ENCODE measurements at regions not wholly inside any gene's neighbourhood (a gene's known extent, or its start where the extent isn't known, plus 50 kb on each side); places are given as distances from the start of the nearest gene placed in this dataset.
A peak's percentile ranks its signal among the peaks of the same experiment; 100 is the strongest.
"Not testable (repeated sequence)": the region's sequence is repeated elsewhere in the genome, so short reads cannot be mapped to it uniquely, and the experiment has no call there.

DNA sequence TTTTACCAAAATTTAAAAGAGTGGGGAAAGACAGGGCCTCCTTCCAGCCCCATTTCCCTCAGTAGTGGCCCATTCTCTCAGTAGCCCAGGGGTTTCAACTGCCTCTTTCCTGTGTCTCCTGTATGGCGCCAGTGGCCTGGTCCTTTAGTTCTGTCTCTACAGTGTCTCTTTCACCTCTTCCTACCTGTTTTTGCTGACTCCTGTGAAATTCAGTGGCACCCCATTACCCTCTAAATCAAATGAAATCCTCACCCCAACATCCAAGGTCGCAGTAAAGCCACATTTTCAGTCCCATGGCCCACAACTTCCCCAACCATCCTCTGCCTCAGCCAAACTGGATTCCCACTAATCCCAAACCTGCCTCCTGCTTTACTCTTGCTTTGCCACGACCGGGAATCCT is 200.7 kb downstream of the IPMK start:
- no peak for DNase-seq

GRCh38 chr10:58066126-58066525 is 201.6 kb downstream of the IPMK start:
- DNase-seq, result no peak

- no peak for DNase-seq
These were observed 202.2 kb downstream of the IPMK start for GRCh38 chr10:58065529-58065815.

GRCh38 chr10:58064714-58065528 is 202.8 kb downstream of the IPMK start:
- peak; percentile 17 for DNase-seq

- no peak for DNase-seq
These were observed 203.7 kb downstream of the IPMK start for GRCh38 chr10:58063861-58064480.

DNA sequence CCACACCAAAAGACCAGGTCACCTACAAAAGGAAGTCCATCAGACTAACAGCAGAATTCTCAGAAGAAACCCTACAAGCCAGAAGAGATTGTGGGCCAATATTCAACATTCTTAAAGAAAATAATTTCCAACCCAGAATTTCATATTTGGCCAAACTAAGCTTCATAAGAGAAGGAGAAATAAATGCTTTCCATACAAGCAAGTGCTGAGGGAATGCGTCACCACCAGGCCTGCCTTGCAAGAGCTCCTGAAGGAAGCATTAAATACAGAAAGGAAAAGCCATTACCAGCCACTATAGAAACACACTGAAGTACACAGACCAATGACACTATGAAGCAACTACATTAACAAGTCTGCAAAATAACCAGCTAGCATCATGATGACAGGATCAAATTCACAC is 209.0 kb downstream of the IPMK start:
- not testable (repeated sequence) for DNase-seq

DNA sequence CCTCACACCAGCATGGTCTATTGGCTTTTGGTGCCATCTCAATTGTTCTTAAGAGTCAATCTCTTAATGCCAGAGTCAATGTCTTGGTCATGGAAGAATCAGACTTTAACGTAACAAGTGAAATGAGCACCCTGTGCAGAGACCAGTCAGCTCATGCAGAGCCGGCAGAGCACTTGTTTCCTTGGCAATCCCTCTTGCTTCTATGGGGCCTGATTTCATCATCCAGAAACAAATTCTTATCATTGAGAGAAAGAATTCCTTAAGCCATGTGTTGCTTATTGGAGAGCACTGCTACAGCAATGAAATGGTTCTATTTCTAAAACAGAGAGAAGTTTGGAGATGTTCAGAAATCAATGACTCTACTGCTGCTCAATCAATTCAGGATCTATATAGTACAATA is 212.8 kb downstream of the IPMK start:
- DNase-seq, result no peak

GRCh38 chr10:58052772-58053171 is 214.9 kb downstream of the IPMK start:
- DNase-seq, result no peak

DNA sequence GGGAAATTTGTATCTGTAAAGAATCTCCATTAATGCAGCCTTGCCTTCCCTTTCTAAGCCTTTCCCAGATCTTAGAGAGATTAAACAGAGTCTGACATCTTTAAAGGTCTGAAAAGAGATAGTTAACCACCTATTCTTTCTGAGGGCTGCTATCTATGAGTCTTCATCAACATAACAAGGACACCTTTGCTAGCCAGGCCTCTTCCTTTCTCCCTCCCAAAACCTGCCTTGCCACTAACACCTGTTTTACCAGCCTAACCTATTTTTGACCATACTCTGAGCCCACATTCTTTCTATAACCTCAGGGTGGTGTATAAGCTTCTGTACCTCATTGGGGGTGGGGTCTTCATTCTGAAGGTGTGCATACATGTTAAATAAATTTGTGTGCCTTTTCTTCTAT is 217.1 kb downstream of the IPMK start:
- no peak for DNase-seq

- DNase-seq, result no peak
These were observed 218.8 kb downstream of the IPMK start for GRCh38 chr10:58048936-58049335.

- peak; percentile 47 for DNase-seq
These were observed 223.6 kb downstream of the IPMK start for GRCh38 chr10:58044072-58044471.

DNA sequence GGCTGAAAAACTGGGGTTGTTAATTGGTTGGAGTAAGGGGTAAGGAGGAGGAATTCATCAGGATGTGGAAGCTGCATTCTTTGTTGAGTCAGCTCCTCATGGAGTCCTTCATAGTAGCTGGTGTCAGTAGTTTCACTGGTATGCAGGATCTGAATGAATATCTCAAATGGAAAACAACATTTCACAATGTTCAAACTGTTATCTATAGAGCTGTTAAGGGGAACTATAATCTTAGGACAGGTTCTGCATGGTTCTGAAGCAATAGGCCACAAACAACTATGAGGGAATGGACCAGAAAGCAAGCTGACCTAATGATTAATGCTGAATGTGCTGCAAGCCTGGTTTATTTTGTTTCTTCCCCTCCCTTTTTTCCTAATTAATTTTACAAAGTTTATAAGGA is 225.8 kb downstream of the IPMK start:
- no peak for DNase-seq

- no peak for DNase-seq
These were observed 237.5 kb downstream of the IPMK start for GRCh38 chr10:58030208-58030607.

DNA sequence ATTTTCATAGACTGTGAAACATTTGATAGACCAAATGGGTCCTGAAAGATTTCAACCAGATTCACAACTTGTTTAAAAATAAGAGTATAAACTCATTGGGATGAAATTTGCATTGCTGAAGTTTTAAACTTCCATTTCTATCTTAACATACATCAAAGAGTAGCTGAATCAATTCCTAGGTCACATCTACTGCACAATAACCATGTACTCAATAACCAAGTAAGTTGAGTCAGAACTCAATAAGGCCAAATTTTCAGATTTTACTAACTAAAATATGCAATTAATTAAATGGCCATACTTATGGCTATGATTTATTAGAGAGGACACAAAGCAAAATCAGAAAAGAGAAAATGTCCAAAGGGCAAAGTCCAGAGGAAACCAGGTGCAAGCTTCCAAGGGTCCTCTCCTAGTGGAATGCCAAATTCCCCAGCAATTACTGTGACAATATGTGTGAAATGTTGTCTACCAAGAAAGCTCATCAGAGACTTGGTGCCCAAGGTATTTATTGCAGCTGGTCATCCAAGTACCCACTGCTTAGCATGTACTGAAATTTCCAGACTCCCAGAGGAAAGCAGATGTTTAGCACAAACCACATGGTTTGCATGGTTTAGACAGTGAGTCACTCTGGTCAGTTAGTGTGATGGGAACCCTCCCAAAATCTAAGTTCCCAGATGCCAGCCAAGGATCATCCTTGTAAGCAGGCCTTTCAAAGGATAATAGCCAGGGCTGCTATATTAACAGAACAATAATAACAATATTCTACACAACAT is 238.9 kb downstream of the IPMK start:
- DNase-seq, result peak; percentile 31

- DNase-seq, result no peak
These were observed 240.3 kb downstream of the IPMK start for GRCh38 chr10:58027426-58027825.

DNA sequence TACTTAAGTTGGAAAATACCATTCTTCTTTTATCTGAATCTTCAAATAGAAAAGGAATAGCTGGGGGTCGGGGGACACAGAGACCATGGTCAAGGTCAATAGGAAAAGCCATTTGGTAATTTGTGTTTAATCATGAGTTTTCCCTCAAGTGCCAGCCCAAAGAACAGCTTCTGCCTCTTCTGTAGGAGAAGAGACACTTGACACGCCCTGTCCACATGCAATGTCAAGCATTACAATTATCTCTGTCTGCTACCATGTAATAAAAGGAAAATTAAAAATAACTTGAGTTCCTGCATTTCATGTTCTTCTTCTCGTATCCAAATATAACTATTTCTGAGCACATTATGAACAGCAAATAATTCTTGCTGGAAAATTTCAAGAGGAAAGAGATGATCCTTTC is 241.7 kb downstream of the IPMK start:
- no peak for DNase-seq

GRCh38 chr10:58023341-58024073 is 244.2 kb downstream of the IPMK start:
- DNase-seq, result peak; percentile 8

DNA sequence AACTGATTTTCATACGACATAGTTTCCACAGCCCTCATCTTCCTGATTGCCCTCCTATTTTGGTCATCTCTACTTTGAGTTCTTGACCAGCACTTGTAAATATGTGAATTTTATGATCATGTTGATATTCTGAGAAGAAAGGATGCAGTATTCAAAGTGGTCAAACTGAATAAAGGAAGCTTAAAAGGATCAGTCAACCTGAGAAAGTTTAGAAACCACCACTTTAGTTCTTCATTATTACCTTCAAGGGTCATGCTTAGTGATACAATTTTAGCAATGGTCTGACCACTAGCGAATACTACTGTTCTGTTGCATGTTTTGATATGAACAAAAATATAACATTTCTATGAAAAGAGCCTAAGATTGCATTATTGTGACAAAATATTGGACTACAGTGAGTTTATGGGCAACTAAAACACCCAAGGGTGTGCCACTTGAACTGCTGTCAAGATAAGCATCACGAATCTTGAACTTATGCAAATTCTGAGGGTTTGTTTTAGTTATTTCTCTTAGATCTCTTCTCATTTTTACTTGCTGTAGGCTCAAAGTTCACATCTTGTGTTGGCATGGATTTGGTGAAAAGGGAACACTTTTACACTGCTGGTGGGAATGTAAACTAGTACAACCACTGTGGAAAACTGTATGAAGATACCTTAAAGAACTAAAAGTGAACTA is 247.7 kb downstream of the IPMK start:
- DNase-seq, result no peak

DNA sequence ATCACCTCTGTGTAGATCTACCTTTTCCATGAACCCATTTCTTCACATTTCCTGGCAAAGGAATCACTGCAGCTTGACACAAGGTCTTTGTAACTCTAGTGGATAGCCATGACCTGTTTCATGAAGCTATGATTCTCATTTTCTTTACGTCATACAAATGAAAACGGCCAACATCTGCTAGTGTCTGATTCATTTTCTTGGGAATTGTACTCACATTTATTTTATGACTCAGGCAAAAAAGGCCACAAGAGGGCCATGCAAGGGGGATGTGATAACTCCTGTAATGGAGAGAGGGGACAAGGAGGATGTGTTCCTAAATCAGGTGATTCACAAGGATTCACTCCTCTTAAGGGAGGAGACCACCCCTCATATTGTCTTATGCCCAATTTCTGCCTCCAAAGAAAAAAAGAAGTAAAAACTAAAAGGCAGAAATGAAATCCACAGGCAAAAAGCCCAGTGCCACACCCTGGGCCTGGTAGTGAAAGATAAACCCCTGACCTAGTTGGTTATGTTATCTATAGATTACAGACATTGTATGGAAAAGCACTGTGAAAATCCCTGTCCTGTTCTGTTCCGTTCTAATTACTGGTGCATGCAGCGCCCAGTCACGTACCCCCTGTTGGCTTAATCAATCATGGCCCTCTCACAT is 249.9 kb downstream of the IPMK start:
- peak; percentile 17 for DNase-seq

GRCh38 chr10:58016614-58017013 is 251.1 kb downstream of the IPMK start:
- no peak for DNase-seq

- DNase-seq, result no peak
These were observed 253.3 kb downstream of the IPMK start for GRCh38 chr10:58014436-58014835.

- DNase-seq, result no peak
These were observed 254.3 kb downstream of the IPMK start for GRCh38 chr10:58013406-58013805.
